Astrocyte (in vitro differentiated cells and primary cell): ENCODE measurements at regions not wholly inside any gene's neighbourhood (a gene's known extent, or its start where the extent isn't known, plus 50 kb on each side); places are given as distances from the start of the nearest gene placed in this dataset.
"Not testable (repeated sequence)": the region's sequence is repeated elsewhere in the genome, so short reads cannot be mapped to it uniquely, and the experiment has no call there.

ENCODE experiments used
- DNase-seq: peaks from one replicate; pipeline ENCODE4 v3.0.0-alpha.2; 2010; ENCODE audit warnings: low read depth
- FAIRE-seq: peaks from 2 replicates; lab custom pipeline; 2011; peaks lifted over from hg19 to GRCh38; lab: Jason Lieb, UNC
- H2AFZ ChIP-seq: 2 replicates; pipeline ENCODE4 v1.6.0; 2012; ENCODE audit warnings: low read depth, low read length, inconsistent platforms
- H3K27ac ChIP-seq: 2 replicates; pipeline ENCODE4 v1.5.1; 2011; ENCODE audit warnings: low read depth, low read length, inconsistent platforms
- H3K27me3 ChIP-seq: 2 replicates; pipeline ENCODE4 v1.6.0; 2011; ENCODE audit warnings: low read length, inconsistent platforms; ENCODE audit not compliant: insufficient read depth
- H3K36me3 ChIP-seq: 2 replicates; pipeline ENCODE4 v1.5.1; 2011; ENCODE audit warnings: low read length, inconsistent platforms; ENCODE audit not compliant: insufficient read depth
- H3K4me1 ChIP-seq: 2 replicates; pipeline ENCODE4 v1.5.1; 2011; ENCODE audit warnings: low read length, inconsistent platforms; ENCODE audit not compliant: insufficient read depth
- H3K4me2 ChIP-seq: 2 replicates; pipeline ENCODE4 v1.6.0; 2012; ENCODE audit warnings: low read length, inconsistent platforms
- H3K4me3 ChIP-seq: 2 replicates; pipeline ENCODE4 v1.5.1; 2011; ENCODE audit warnings: low read depth, mild to moderate bottlenecking, low read length, inconsistent platforms; ENCODE audit not compliant: insufficient read depth
- H3K79me2 ChIP-seq: 2 replicates; pipeline ENCODE4 v1.6.0; 2012; ENCODE audit warnings: mild to moderate bottlenecking, low read length, inconsistent platforms; ENCODE audit not compliant: insufficient read depth
- H3K9ac ChIP-seq: 2 replicates; pipeline ENCODE4 v1.6.0; 2012; ENCODE audit warnings: mild to moderate bottlenecking, low read length, inconsistent platforms
- H3K9me3 ChIP-seq: 2 replicates; pipeline ENCODE4 v1.5.1; 2012; ENCODE audit warnings: low read depth, mild to moderate bottlenecking, low read length, inconsistent platforms; ENCODE audit not compliant: insufficient read depth
- H4K20me1 ChIP-seq: 2 replicates; pipeline ENCODE4 v1.6.0; 2012; ENCODE audit warnings: low read length, inconsistent platforms; ENCODE audit not compliant: insufficient read depth
- H3K27ac Mint-ChIP-seq: one replicate; pipeline ENCODE4 v1.8.0; 2021; ENCODE audit warnings: mild to moderate bottlenecking, mixed read lengths; ENCODE audit not compliant: unreplicated experiment
- H3K27me3 Mint-ChIP-seq: one replicate; pipeline ENCODE4 v1.8.0; 2021; ENCODE audit warnings: low read depth, mixed read lengths; ENCODE audit not compliant: unreplicated experiment
- H3K36me3 Mint-ChIP-seq: one replicate; pipeline ENCODE4 v1.8.0; 2021; ENCODE audit warnings: low read depth, mixed read lengths; ENCODE audit not compliant: unreplicated experiment
- H3K4me1 Mint-ChIP-seq: one replicate; pipeline ENCODE4 v1.8.0; 2021; ENCODE audit warnings: low read depth, mixed read lengths; ENCODE audit not compliant: unreplicated experiment
- H3K4me3 Mint-ChIP-seq: one replicate; pipeline ENCODE4 v1.8.0; 2021; ENCODE audit warnings: mild to moderate bottlenecking, moderate library complexity, mixed read lengths; ENCODE audit not compliant: unreplicated experiment
- H3K9me3 Mint-ChIP-seq: one replicate; pipeline ENCODE4 v1.8.0; 2021; ENCODE audit warnings: mild to moderate bottlenecking, mixed read lengths; ENCODE audit not compliant: unreplicated experiment
- CTCF ChIP-seq: IDR thresholded peaks from 2 replicates; pipeline ENCODE4 v1.5.1; 2011; ENCODE audit warnings: low read depth, mild to moderate bottlenecking, inconsistent platforms, low read length, moderate library complexity; ENCODE audit not compliant: insufficient read depth
- EZH2 ChIP-seq: IDR thresholded peaks from 2 replicates; pipeline ENCODE4 v1.6.1; 2012; ENCODE audit warnings: mild to moderate bottlenecking, low read length, inconsistent platforms; ENCODE audit not compliant: insufficient read depth

GRCh38 chr16:29154676-29155121, 169.8 kb downstream of the LAT start:
- no peaks in the 10 kb centered on the region for H3K36me3 ChIP-seq
- H3K4me2 ChIP-seq = no peak overlapping the region
- H3K9me3 ChIP-seq = no peaks in the 10 kb centered on the region
- H4K20me1 ChIP-seq = no peaks in the 10 kb centered on the region
- no peaks in the 10 kb centered on the region for H3K27me3 ChIP-seq
- TF ChIP-seq EZH2 = no peak
- TF ChIP-seq CTCF = no peak
- no peak overlapping the region for H3K9ac ChIP-seq
- Mint-ChIP-seq H3K9me3 (peaks cover 4% of the 10 kb centered on the region), H3K4me3 (no peak overlapping the region), H3K27ac (no peak overlapping the region), H3K4me1 (peaks cover 9% of the 10 kb centered on the region), H3K27me3 (peaks cover 6% of the 10 kb centered on the region), H3K36me3 (no peaks in the 10 kb centered on the region)
- H3K79me2 ChIP-seq = no peaks in the 10 kb centered on the region
- no peak overlapping the region for H2AFZ ChIP-seq
- no peak overlapping the region for H3K27ac ChIP-seq
- FAIRE-seq (no peak), DNase-seq (peak; percentile 29)
- no peak overlapping the region for H3K4me3 ChIP-seq
- H3K4me1 ChIP-seq = peaks cover 17% of the 10 kb centered on the region

- Mint-ChIP-seq H3K36me3 (no peaks in the 10 kb centered on the region), H3K27me3 (peaks cover 10% of the 10 kb centered on the region), H3K9me3 (peaks cover 4% of the 10 kb centered on the region), H3K4me1 (peaks cover 9% of the 10 kb centered on the region), H3K27ac (no peak overlapping the region), H3K4me3 (no peak overlapping the region)
- Histone ChIP-seq H3K4me2 (no peak overlapping the region), H2AFZ (no peak overlapping the region), H3K36me3 (no peaks in the 10 kb centered on the region), H3K4me3 (no peak overlapping the region), H3K79me2 (no peaks in the 10 kb centered on the region), H3K9ac (no peak overlapping the region), H3K27me3 (no peaks in the 10 kb centered on the region), H3K9me3 (no peaks in the 10 kb centered on the region), H4K20me1 (no peaks in the 10 kb centered on the region), H3K4me1 (peaks cover 17% of the 10 kb centered on the region), H3K27ac (no peak overlapping the region)
- FAIRE-seq (no peak), DNase-seq (no peak)
- no peak for TF ChIP-seq CTCF
- TF ChIP-seq EZH2 = no peak
Measured at GRCh38 chr16:29154088-29154487, 169.2 kb downstream of the LAT start.

GRCh38 chr16:29153307-29153706, 168.5 kb downstream of the LAT start:
- H3K27me3 Mint-ChIP-seq, H3K4me3 ChIP-seq, H3K27ac ChIP-seq, H3K27ac Mint-ChIP-seq, H3K36me3 Mint-ChIP-seq, H4K20me1 ChIP-seq, FAIRE-seq, H3K9ac ChIP-seq, H2AFZ ChIP-seq, DNase-seq, H3K4me3 Mint-ChIP-seq, H3K9me3 Mint-ChIP-seq, H3K4me2 ChIP-seq, H3K79me2 ChIP-seq, H3K9me3 ChIP-seq, H3K27me3 ChIP-seq, H3K36me3 ChIP-seq: not testable (repeated sequence)
- peaks cover 17% of the 10 kb centered on the region for H3K4me1 ChIP-seq
- H3K4me1 Mint-ChIP-seq = peaks cover 11% of the 10 kb centered on the region

- DNase-seq = peak; percentile 33
- not testable (repeated sequence) for H4K20me1 ChIP-seq, H3K36me3 ChIP-seq, FAIRE-seq, H2AFZ ChIP-seq, H3K9me3 Mint-ChIP-seq, H3K4me3 Mint-ChIP-seq, H3K36me3 Mint-ChIP-seq, H3K79me2 ChIP-seq, H3K9me3 ChIP-seq, H3K9ac ChIP-seq, H3K4me3 ChIP-seq, H3K27ac Mint-ChIP-seq, H3K4me2 ChIP-seq, H3K27ac ChIP-seq, H3K27me3 ChIP-seq
- Mint-ChIP-seq H3K4me1 (peaks cover 13% of the 10 kb centered on the region), H3K27me3 (peaks cover 13% of the 10 kb centered on the region)
- H3K4me1 ChIP-seq = peaks cover 16% of the 10 kb centered on the region
Measured at GRCh38 chr16:29152544-29153031, 167.7 kb downstream of the LAT start.
